ENCODE measurements at regions not wholly inside any gene's neighbourhood (a gene's known extent, or its start where the extent isn't known, plus 50 kb on each side); places are given as distances from the start of the nearest gene placed in this dataset.
"Not testable (repeated sequence)": the region's sequence is repeated elsewhere in the genome, so short reads cannot be mapped to it uniquely, and the experiment has no call there.

GRCh38 chr3:102699819-102700140, 265.0 kb downstream of the ZPLD1 start:
- no peak overlapping the region for H3K9ac ChIP-seq (ENCODE audit: insufficient read length, low read depth)
- no peaks in the 10 kb centered on the region for H3K4me1 ChIP-seq (ENCODE audit: insufficient read depth, insufficient read length)
- DNase-seq (ENCODE audit: low read depth, low spot score) = no peak
- no peaks in the 10 kb centered on the region for H3K9me3 ChIP-seq (ENCODE audit: insufficient read depth, low read length)
- H3K27me3 ChIP-seq (ENCODE audit: insufficient read depth, insufficient read length) = no peaks in the 10 kb centered on the region
- H3K4me3 ChIP-seq (ENCODE audit: insufficient read length, low read depth) = no peak overlapping the region
- no peak for TF ChIP-seq SUZ12 (IDR thresholded peaks at IDR 0.05; ENCODE audit: extremely low read depth, insufficient read depth, insufficient read length)
- no peak for TF ChIP-seq YY1 (IDR thresholded peaks at IDR 0.05; ENCODE audit: insufficient read depth, insufficient read length)
- no peak for TF ChIP-seq ZNF274 (IDR thresholded peaks at IDR 0.05; ENCODE audit: low read depth, low read length)
- no peaks in the 10 kb centered on the region for H3K36me3 ChIP-seq (ENCODE audit: insufficient read depth, insufficient read length, low read length)

GRCh38 chr3:102712896-102713295, 278.1 kb downstream of the ZPLD1 start:
- H3K4me3 ChIP-seq (ENCODE audit: insufficient read length, low read depth) = no peak overlapping the region
- TF ChIP-seq ZNF274 (IDR thresholded peaks at IDR 0.05; ENCODE audit: low read depth, low read length) (no peak), YY1 (IDR thresholded peaks at IDR 0.05; ENCODE audit: insufficient read depth, insufficient read length) (no peak), SUZ12 (IDR thresholded peaks at IDR 0.05; ENCODE audit: extremely low read depth, insufficient read depth, insufficient read length) (no peak)
- no peaks in the 10 kb centered on the region for H3K9me3 ChIP-seq (ENCODE audit: insufficient read depth, low read length)
- H3K36me3 ChIP-seq (ENCODE audit: insufficient read depth, insufficient read length, low read length) = no peaks in the 10 kb centered on the region
- no peaks in the 10 kb centered on the region for H3K27me3 ChIP-seq (ENCODE audit: insufficient read depth, insufficient read length)
- DNase-seq (ENCODE audit: low read depth, low spot score) = no peak
- no peaks in the 10 kb centered on the region for H3K4me1 ChIP-seq (ENCODE audit: insufficient read depth, insufficient read length)
- no peak overlapping the region for H3K9ac ChIP-seq (ENCODE audit: insufficient read length, low read depth)

GRCh38 chr3:102714567-102714966, 279.8 kb downstream of the ZPLD1 start:
- DNase-seq (ENCODE audit: low read depth, low spot score) = no peak

GRCh38 chr3:102715030-102715697, 280.3 kb downstream of the ZPLD1 start:
- Histone ChIP-seq H3K27me3 (ENCODE audit: insufficient read depth, insufficient read length) (no peaks in the 10 kb centered on the region), H3K4me3 (ENCODE audit: insufficient read length, low read depth) (no peak overlapping the region)

More at GRCh38 chr3:102714567-102714966, 279.8 kb downstream of the ZPLD1 start:
- Histone ChIP-seq H3K27me3 (ENCODE audit: insufficient read depth, insufficient read length) (no peaks in the 10 kb centered on the region), H3K36me3 (ENCODE audit: insufficient read depth, insufficient read length, low read length) (no peaks in the 10 kb centered on the region), H3K4me1 (ENCODE audit: insufficient read depth, insufficient read length) (no peaks in the 10 kb centered on the region), H3K4me3 (ENCODE audit: insufficient read length, low read depth) (no peak overlapping the region), H3K9ac (ENCODE audit: insufficient read length, low read depth) (no peak overlapping the region), H3K9me3 (ENCODE audit: insufficient read depth, low read length) (no peaks in the 10 kb centered on the region)
- TF ChIP-seq ZNF274 (IDR thresholded peaks at IDR 0.05; ENCODE audit: low read depth, low read length) (no peak), SUZ12 (IDR thresholded peaks at IDR 0.05; ENCODE audit: extremely low read depth, insufficient read depth, insufficient read length) (no peak), YY1 (IDR thresholded peaks at IDR 0.05; ENCODE audit: insufficient read depth, insufficient read length) (no peak)

GRCh38 chr3:102718651-102719050, 283.8 kb downstream of the ZPLD1 start:
- no peak for TF ChIP-seq ZNF274 (IDR thresholded peaks at IDR 0.05; ENCODE audit: low read depth, low read length)
- TF ChIP-seq SUZ12 (IDR thresholded peaks at IDR 0.05; ENCODE audit: extremely low read depth, insufficient read depth, insufficient read length) = no peak
- no peak for TF ChIP-seq YY1 (IDR thresholded peaks at IDR 0.05; ENCODE audit: insufficient read depth, insufficient read length)
- no peaks in the 10 kb centered on the region for H3K27me3 ChIP-seq (ENCODE audit: insufficient read depth, insufficient read length)
- H3K9ac ChIP-seq (ENCODE audit: insufficient read length, low read depth) = no peak overlapping the region
- H3K9me3 ChIP-seq (ENCODE audit: insufficient read depth, low read length) = no peaks in the 10 kb centered on the region
- H3K4me1 ChIP-seq (ENCODE audit: insufficient read depth, insufficient read length) = no peaks in the 10 kb centered on the region
- H3K4me3 ChIP-seq (ENCODE audit: insufficient read length, low read depth) = no peak overlapping the region
- H3K36me3 ChIP-seq (ENCODE audit: insufficient read depth, insufficient read length, low read length) = no peaks in the 10 kb centered on the region
- no peak for DNase-seq (ENCODE audit: low read depth, low spot score)

More at GRCh38 chr3:102715030-102715697, 280.3 kb downstream of the ZPLD1 start:
- no peak for DNase-seq (ENCODE audit: low read depth, low spot score)
- Histone ChIP-seq H3K9ac (ENCODE audit: insufficient read length, low read depth) (no peak overlapping the region), H3K9me3 (ENCODE audit: insufficient read depth, low read length) (no peaks in the 10 kb centered on the region), H3K4me1 (ENCODE audit: insufficient read depth, insufficient read length) (no peaks in the 10 kb centered on the region), H3K36me3 (ENCODE audit: insufficient read depth, insufficient read length, low read length) (no peaks in the 10 kb centered on the region)
- TF ChIP-seq YY1 (IDR thresholded peaks at IDR 0.05; ENCODE audit: insufficient read depth, insufficient read length) (no peak), ZNF274 (IDR thresholded peaks at IDR 0.05; ENCODE audit: low read depth, low read length) (no peak), SUZ12 (IDR thresholded peaks at IDR 0.05; ENCODE audit: extremely low read depth, insufficient read depth, insufficient read length) (no peak)

GRCh38 chr3:102722317-102722716, 287.5 kb downstream of the ZPLD1 start:
- H3K9ac ChIP-seq (ENCODE audit: insufficient read length, low read depth) = no peak overlapping the region
- H3K4me1 ChIP-seq (ENCODE audit: insufficient read depth, insufficient read length) = no peaks in the 10 kb centered on the region
- H3K27me3 ChIP-seq (ENCODE audit: insufficient read depth, insufficient read length) = no peaks in the 10 kb centered on the region
- H3K4me3 ChIP-seq (ENCODE audit: insufficient read length, low read depth) = no peak overlapping the region
- no peaks in the 10 kb centered on the region for H3K9me3 ChIP-seq (ENCODE audit: insufficient read depth, low read length)
- H3K36me3 ChIP-seq (ENCODE audit: insufficient read depth, insufficient read length, low read length) = no peaks in the 10 kb centered on the region
- TF ChIP-seq ZNF274 (IDR thresholded peaks at IDR 0.05; ENCODE audit: low read depth, low read length) (no peak), YY1 (IDR thresholded peaks at IDR 0.05; ENCODE audit: insufficient read depth, insufficient read length) (no peak), SUZ12 (IDR thresholded peaks at IDR 0.05; ENCODE audit: extremely low read depth, insufficient read depth, insufficient read length) (no peak)
- DNase-seq (ENCODE audit: low read depth, low spot score) = no peak

GRCh38 chr3:102727340-102727739, 292.5 kb downstream of the ZPLD1 start:
- H3K9ac ChIP-seq (ENCODE audit: insufficient read length, low read depth) = no peak overlapping the region
- TF ChIP-seq YY1 (IDR thresholded peaks at IDR 0.05; ENCODE audit: insufficient read depth, insufficient read length) (no peak), SUZ12 (IDR thresholded peaks at IDR 0.05; ENCODE audit: extremely low read depth, insufficient read depth, insufficient read length) (no peak), ZNF274 (IDR thresholded peaks at IDR 0.05; ENCODE audit: low read depth, low read length) (no peak)
- no peak overlapping the region for H3K4me3 ChIP-seq (ENCODE audit: insufficient read length, low read depth)
- no peak for DNase-seq (ENCODE audit: low read depth, low spot score)
- no peaks in the 10 kb centered on the region for H3K36me3 ChIP-seq (ENCODE audit: insufficient read depth, insufficient read length, low read length)
- no peaks in the 10 kb centered on the region for H3K27me3 ChIP-seq (ENCODE audit: insufficient read depth, insufficient read length)
- H3K4me1 ChIP-seq (ENCODE audit: insufficient read depth, insufficient read length) = no peaks in the 10 kb centered on the region
- H3K9me3 ChIP-seq (ENCODE audit: insufficient read depth, low read length) = peaks cover 7% of the 10 kb centered on the region; the same call in 1 of the 2 replicates

GRCh38 chr3:102732581-102732980, 297.8 kb downstream of the ZPLD1 start:
- H3K9ac ChIP-seq (ENCODE audit: insufficient read length, low read depth); H3K4me3 ChIP-seq (ENCODE audit: insufficient read length, low read depth); H3K36me3 ChIP-seq (ENCODE audit: insufficient read depth, insufficient read length, low read length); DNase-seq (ENCODE audit: low read depth, low spot score); H3K27me3 ChIP-seq (ENCODE audit: insufficient read depth, insufficient read length); H3K9me3 ChIP-seq (ENCODE audit: insufficient read depth, low read length); H3K4me1 ChIP-seq (ENCODE audit: insufficient read depth, insufficient read length): not testable (repeated sequence)
